IMR-90 (cell line): ENCODE measurements at regions not wholly inside any gene's neighbourhood (a gene's known extent, or its start where the extent isn't known, plus 50 kb on each side); places are given as distances from the start of the nearest gene placed in this dataset.

Source experiments
- ATAC-seq: fragments of 200-7000 bp; cut with Tn5 transposase; 2 replicates; pipeline ENCODE4 v1.9.1; 2020; ENCODE audit warnings: low read depth, mild to moderate bottlenecking, moderate library complexity
- BruUV-seq: library from RNA; stranded (reverse); fragments of 400-500 nt; replicated peaks from 2 replicates; lab custom pipeline; 2021; lab: Mats Ljungman, UMichigan
- CTCF ChIA-PET: fragments of 300-600 bp; formaldehyde crosslinking; extraction: SDS; loops from one replicate; lab custom pipeline; 2021; ENCODE audit warnings: antibody characterized with exemption; lab: Yijun Ruan, JAX
- POLR2A ChIA-PET: fragments of 300-600 bp; sonication (Branson Sonifier 250); formaldehyde crosslinking; loops from one replicate; lab custom pipeline; 2022; ENCODE audit warnings: antibody characterized with exemption; ENCODE audit not compliant: unreplicated experiment; lab: Charles Lee
- DNase-seq: peaks from one replicate; pipeline ENCODE4 v3.0.0; 2013
- H2AFZ ChIP-seq: replicated peaks from 2 replicates; pipeline ENCODE3; 2013; ENCODE audit warnings: low read length, mild to moderate bottlenecking; ENCODE audit not compliant: poor library complexity
- H2AK5ac ChIP-seq: 2 replicates; pipeline ENCODE4 v1.6.1; 2013; ENCODE audit warnings: low read depth, low read length, inconsistent platforms
- H2AK9ac ChIP-seq: replicated peaks from 2 replicates; pipeline ENCODE3; 2013; ENCODE audit warnings: mild to moderate bottlenecking, low read depth, low read length, moderate library complexity; ENCODE audit not compliant: poor library complexity
- H2BK120ac ChIP-seq: 2 replicates; pipeline ENCODE4 v1.6.1; 2013; ENCODE audit warnings: low read depth, low read length, inconsistent platforms
- H2BK15ac ChIP-seq: 3 replicates; pipeline ENCODE4 v1.6.1; 2013; ENCODE audit warnings: low read depth, low read length, inconsistent platforms
- H2BK20ac ChIP-seq: 2 replicates; pipeline ENCODE4 v1.6.1; 2013; ENCODE audit warnings: low read depth, mild to moderate bottlenecking, inconsistent platforms, low read length, moderate library complexity
- H2BK5ac ChIP-seq: 2 replicates; pipeline ENCODE4 v1.6.1; 2013; ENCODE audit warnings: mild to moderate bottlenecking, low read depth, low read length, inconsistent platforms; ENCODE audit not compliant: poor library complexity, severe bottlenecking
- H3K14ac ChIP-seq: replicated peaks from 2 replicates; pipeline ENCODE4 v1.6.1; 2013; ENCODE audit warnings: low read depth, low read length, inconsistent platforms
- H3K18ac ChIP-seq: 2 replicates; pipeline ENCODE4 v1.6.1; 2013; ENCODE audit warnings: low read depth, low read length, control low read depth
- H3K23ac ChIP-seq: 2 replicates; pipeline ENCODE4 v1.6.1; 2013; ENCODE audit warnings: low read depth, low read length, inconsistent platforms
- H3K27ac ChIP-seq: 2 replicates; pipeline ENCODE4 v1.5.1; 2013; ENCODE audit warnings: mild to moderate bottlenecking, control low read depth, low read length; ENCODE audit not compliant: insufficient read depth
- H3K27me3 ChIP-seq: 2 replicates; pipeline ENCODE4 v1.6.1; 2013; ENCODE audit warnings: low read length; ENCODE audit not compliant: control insufficient read depth, insufficient read depth
- H3K36me3 ChIP-seq: 2 replicates; pipeline ENCODE4 v1.6.1; 2013; ENCODE audit warnings: low read length, mixed read lengths; ENCODE audit not compliant: control insufficient read depth, insufficient read depth
- H3K4ac ChIP-seq: 2 replicates; pipeline ENCODE4 v1.6.1; 2013; ENCODE audit warnings: low read depth, low read length, inconsistent platforms
- H3K4me1 ChIP-seq: 2 replicates; pipeline ENCODE4 v1.6.1; 2013; ENCODE audit warnings: low read length, mixed read lengths; ENCODE audit not compliant: control insufficient read depth, insufficient read depth
- H3K4me2 ChIP-seq: 2 replicates; pipeline ENCODE4 v1.6.1; 2013; ENCODE audit warnings: low read depth, mild to moderate bottlenecking, control low read depth, low read length, moderate library complexity
- H3K4me3 ChIP-seq: 2 replicates; pipeline ENCODE4 v1.5.1; 2013; ENCODE audit warnings: low read depth, mild to moderate bottlenecking, control low read depth, low read length, moderate library complexity; ENCODE audit not compliant: insufficient read depth
- H3K56ac ChIP-seq: 2 replicates; pipeline ENCODE4 v1.6.1; 2013; ENCODE audit warnings: low read length, inconsistent platforms; ENCODE audit not compliant: insufficient read depth; ENCODE audit errors: extremely low read depth
- H3K79me1 ChIP-seq, 2 experiments: 2 replicates each; pipeline ENCODE4 v1.6.1; 2013; ENCODE audit warnings: low read length in 2 of 2, inconsistent platforms in 1 of 2, low read depth in 1 of 2
- H3K9ac ChIP-seq: 2 replicates; pipeline ENCODE4 v1.6.1; 2013; ENCODE audit warnings: low read depth, low read length, control low read depth
- H3K9me1 ChIP-seq: 2 replicates; pipeline ENCODE4 v1.6.1; 2013; ENCODE audit warnings: low read length, inconsistent platforms; ENCODE audit not compliant: insufficient read depth
- H3K9me3 ChIP-seq: 2 replicates; pipeline ENCODE4 v1.6.1; 2013; ENCODE audit warnings: low read length; ENCODE audit not compliant: control insufficient read depth, insufficient read depth
- H4K20me1 ChIP-seq: 2 replicates; pipeline ENCODE4 v1.6.1; 2013; ENCODE audit warnings: low read length, inconsistent platforms; ENCODE audit not compliant: insufficient read depth
- H4K5ac ChIP-seq: 2 replicates; pipeline ENCODE4 v1.6.1; 2013; ENCODE audit warnings: mild to moderate bottlenecking, low read depth, low read length, control low read depth
- H4K8ac ChIP-seq, 2 experiments: 2 replicates each; pipeline ENCODE4 v1.6.1; 2013; ENCODE audit warnings: low read depth in 2 of 2, low read length in 2 of 2, control low read depth in 1 of 2, inconsistent platforms in 1 of 2
- H4K91ac ChIP-seq: 2 replicates; pipeline ENCODE4 v1.6.1; 2013; ENCODE audit warnings: low read depth, low read length, inconsistent platforms; ENCODE audit not compliant: insufficient read depth
- BHLHE40 ChIP-seq: fragments of 150-350 bp; IDR thresholded peaks from 2 replicates; pipeline ENCODE4 v1.6.1; 2016; ENCODE audit warnings: mild to moderate bottlenecking, low read depth, low read length
- CHD1 ChIP-seq: IDR thresholded peaks from 2 replicates; pipeline ENCODE4 v1.6.1; 2012; ENCODE audit warnings: low read depth, low read length, improper control_type of control experiment
- CTCF ChIP-seq: conservative IDR thresholded peaks from 2 replicates; pipeline ENCODE4 v1.5.1; 2012; ENCODE audit warnings: mild to moderate bottlenecking, low read depth, low read length, improper control_type of control experiment
- ELK1 ChIP-seq: fragments of 150-350 bp; IDR thresholded peaks from 2 replicates; pipeline ENCODE4 v1.6.1; 2016; ENCODE audit warnings: low read depth, mild to moderate bottlenecking, low read length, moderate library complexity, borderline replicate concordance
- FOS ChIP-seq: fragments of 150-350 bp; IDR thresholded peaks from 2 replicates; pipeline ENCODE4 v1.6.1; 2016; ENCODE audit warnings: low read depth, low read length
- MAFK ChIP-seq: IDR thresholded peaks from 2 replicates; pipeline ENCODE4 v1.6.1; 2012; ENCODE audit warnings: low read depth, low read length, improper control_type of control experiment
- MXI1 ChIP-seq: IDR thresholded peaks from 2 replicates; pipeline ENCODE4 v1.6.1; 2012; ENCODE audit warnings: low read depth, mild to moderate bottlenecking, low read length, moderate library complexity, borderline replicate concordance
- NFE2L2 ChIP-seq: fragments of 150-350 bp; IDR thresholded peaks from 2 replicates; pipeline ENCODE4 v1.6.1; 2016; ENCODE audit warnings: low read depth, mild to moderate bottlenecking, low read length
- POLR2A ChIP-seq: IDR thresholded peaks from 2 replicates; pipeline ENCODE4 v1.6.1; 2012; ENCODE audit warnings: mild to moderate bottlenecking, low read depth, low read length
- RAD21 ChIP-seq: IDR thresholded peaks from 2 replicates; pipeline ENCODE4 v1.6.1; 2012; ENCODE audit warnings: low read length, improper control_type of control experiment
- RCOR1 ChIP-seq: IDR thresholded peaks from 2 replicates; pipeline ENCODE4 v1.6.1; 2012; ENCODE audit warnings: mild to moderate bottlenecking, low read length, improper control_type of control experiment; ENCODE audit not compliant: insufficient replicate concordance
- RFX5 ChIP-seq: IDR thresholded peaks from 2 replicates; pipeline ENCODE4 v1.8.0; 2012; ENCODE audit warnings: low read depth, mild to moderate bottlenecking, low read length, moderate library complexity
- SMC3 ChIP-seq: fragments of 150-350 bp; IDR thresholded peaks from 2 replicates; pipeline ENCODE4 v1.6.1; 2016; ENCODE audit warnings: low read depth, mild to moderate bottlenecking, antibody characterized with exemption, low read length, moderate library complexity
- WGBS, 2 experiments: methylation state at CpG; one replicate each; pipeline versions ENCODE4 v1.1.5 to v1.1.7; 2013; ENCODE audit warnings: missing lambda C conversion rate in 2 of 2; ENCODE audit not compliant: insufficient read length in 1 of 2; ENCODE audit errors: extremely low coverage in 2 of 2; 5-methylcytosine and 5-hydroxymethylcytosine counted together
- dilution Hi-C: fragments of 300-500 bp; cut with HindIII; formaldehyde crosslinking; loops from one replicate; pipeline ENCODE4 v1.14.3; 2018; ENCODE audit warnings: low sequenced_read_pairs; ENCODE audit not compliant: unreplicated experiment
- in situ Hi-C: fragments of 300-500 bp; cut with MboI; formaldehyde crosslinking; loops from 3 replicates; pipeline ENCODE4 v1.14.3; 2019; ENCODE audit warnings: low sequenced_read_pairs, inconsistent platforms, mixed read lengths
- intact Hi-C: fragments of 100-400 bp; cut with micrococcal nuclease; formaldehyde crosslinking; loops from 2 replicates; pipeline ENCODE4 v1.10.0; 2022

- ATAC-seq (no peak), DNase-seq (no peak)
- Histone ChIP-seq H2BK20ac (no peak overlapping the region), H3K9ac (no peak overlapping the region), H3K9me1 (no peaks in the 10 kb centered on the region), H2AK5ac (no peak overlapping the region), H2AK9ac (no peak overlapping the region), H4K91ac (no peak overlapping the region), H3K23ac (no peak overlapping the region), H3K27me3 (0 out of 2 replicates have a peak, but pooled peaks cover 2% of the 10 kb centered on the region), H3K79me1 (no peaks in the 10 kb centered on the region), H4K20me1 (no peaks in the 10 kb centered on the region), H2BK5ac (no peak overlapping the region), H3K18ac (no peak overlapping the region), H3K14ac (no peak overlapping the region), H4K8ac (no peak overlapping the region), H2BK15ac (no peak overlapping the region), H3K4me2 (no peak overlapping the region), H3K4ac (no peak overlapping the region), H3K4me3 (no peak overlapping the region), H4K5ac (no peak overlapping the region), H3K9me3 (no peaks in the 10 kb centered on the region), H2BK120ac (no peak overlapping the region), H3K36me3 (no peaks in the 10 kb centered on the region), H3K4me1 (no peaks in the 10 kb centered on the region), H3K56ac (no peak overlapping the region), H2AFZ (no peak overlapping the region), H3K27ac (no peak overlapping the region)
- dilution Hi-C loops: no loop called here
- BruUV-seq: no TSS peak
- WGBS, 2 experiments: 98% methylated on average over 5 of the region's 5 CpGs; no CpG with 5 or more reads in 1 of the 2 experiments
- CTCF ChIA-PET: interaction anchor here (0.6 kb wide), 1 partner anchor 52 kb away, joined by 3 read pairs; no protein-coding TSS in a partner anchor
- intact Hi-C loops: no loop called here
- TF ChIP-seq POLR2A: no peak
- TF ChIP-seq RFX5: no peak
- no peak for TF ChIP-seq MAFK
- no peak for TF ChIP-seq ELK1
- no peak for TF ChIP-seq CTCF
- TF ChIP-seq MXI1: no peak
- no peak for TF ChIP-seq RAD21
- no peak for TF ChIP-seq FOS
- TF ChIP-seq NFE2L2: no peak
- TF ChIP-seq SMC3: no peak
- TF ChIP-seq BHLHE40: no peak
- no peak for TF ChIP-seq RCOR1
- TF ChIP-seq CHD1: no peak
- in situ Hi-C loops: no loop called here
- POLR2A ChIA-PET: no interaction called here
Measured at GRCh38 chr6:145367149-145367548, 368.2 kb downstream of the EPM2A start.
